Cardiac muscle cell (in vitro differentiated cells and primary cell): ENCODE measurements at regions not wholly inside any gene's neighbourhood (a gene's known extent, or its start where the extent isn't known, plus 50 kb on each side); places are given as distances from the start of the nearest gene placed in this dataset.

Source experiments
- DNase-seq, 2 donors: peaks; one replicate each; pipeline versions ENCODE4 v3.0.0 to v3.0.0-alpha.2; 2010 to 2017; ENCODE audit warnings: low read depth in 1 of 2, low spot score in 1 of 2
- H3K27ac ChIP-seq: fragments of 200-600 bp; sonication (generic); 2 replicates; pipeline ENCODE4 v1.5.1; 2016
- H3K27me3 ChIP-seq: fragments of 200-600 bp; sonication (generic); 2 replicates; pipeline ENCODE4 v1.6.0; 2016; ENCODE audit warnings: control low read depth
- H3K36me3 ChIP-seq: fragments of 200-600 bp; sonication (generic); 2 replicates; pipeline ENCODE4 v1.5.1; 2016; ENCODE audit warnings: control low read depth
- H3K4me1 ChIP-seq: fragments of 200-600 bp; sonication (generic); 2 replicates; pipeline ENCODE4 v1.8.1; 2017; ENCODE audit warnings: low read depth, mild to moderate bottlenecking, mixed run types
- H3K4me3 ChIP-seq: fragments of 200-600 bp; sonication (generic); 2 replicates; pipeline ENCODE4 v1.5.1; 2016; ENCODE audit warnings: mild to moderate bottlenecking
- H3K9me3 ChIP-seq: fragments of 200-600 bp; sonication (generic); 2 replicates; pipeline ENCODE4 v1.5.1; 2017; ENCODE audit warnings: low read depth, mild to moderate bottlenecking, control low read depth
- TF ChIP-seq, protein P1 (sequence below): IDR thresholded peaks from 2 replicates; pipeline ENCODE4 v1.5.1; 2012; ENCODE audit warnings: low read depth, mild to moderate bottlenecking, low read length

DNA sequence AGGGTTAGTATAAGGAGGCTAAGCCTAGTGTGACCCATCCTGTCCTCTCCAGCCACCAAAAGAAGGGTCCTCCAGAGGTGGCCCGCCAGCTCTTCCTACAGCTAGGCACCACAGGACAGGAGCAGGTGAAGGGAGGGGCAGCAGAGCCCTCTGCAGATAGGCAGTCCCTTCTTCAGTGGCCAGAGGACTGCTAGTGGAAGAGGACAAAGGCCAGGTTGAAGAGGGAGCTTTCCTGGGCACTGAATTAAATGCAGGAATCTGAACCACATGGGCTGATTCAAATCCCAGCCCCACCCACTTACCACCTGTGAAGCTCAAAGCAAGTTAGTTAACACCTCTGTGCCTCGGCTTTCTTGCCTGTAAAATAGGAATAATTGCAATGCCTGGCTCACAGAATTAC lies 409.5 kb downstream of the NXPE2 start:
- H3K9me3 ChIP-seq: no peaks in the 10 kb centered on the region
- H3K27me3 ChIP-seq: no peaks in the 10 kb centered on the region
- no peaks in the 10 kb centered on the region for H3K4me1 ChIP-seq
- H3K36me3 ChIP-seq: no peaks in the 10 kb centered on the region
- no peak overlapping the region for H3K4me3 ChIP-seq
- no peak for DNase-seq
- TF ChIP-seq, protein P1, sequence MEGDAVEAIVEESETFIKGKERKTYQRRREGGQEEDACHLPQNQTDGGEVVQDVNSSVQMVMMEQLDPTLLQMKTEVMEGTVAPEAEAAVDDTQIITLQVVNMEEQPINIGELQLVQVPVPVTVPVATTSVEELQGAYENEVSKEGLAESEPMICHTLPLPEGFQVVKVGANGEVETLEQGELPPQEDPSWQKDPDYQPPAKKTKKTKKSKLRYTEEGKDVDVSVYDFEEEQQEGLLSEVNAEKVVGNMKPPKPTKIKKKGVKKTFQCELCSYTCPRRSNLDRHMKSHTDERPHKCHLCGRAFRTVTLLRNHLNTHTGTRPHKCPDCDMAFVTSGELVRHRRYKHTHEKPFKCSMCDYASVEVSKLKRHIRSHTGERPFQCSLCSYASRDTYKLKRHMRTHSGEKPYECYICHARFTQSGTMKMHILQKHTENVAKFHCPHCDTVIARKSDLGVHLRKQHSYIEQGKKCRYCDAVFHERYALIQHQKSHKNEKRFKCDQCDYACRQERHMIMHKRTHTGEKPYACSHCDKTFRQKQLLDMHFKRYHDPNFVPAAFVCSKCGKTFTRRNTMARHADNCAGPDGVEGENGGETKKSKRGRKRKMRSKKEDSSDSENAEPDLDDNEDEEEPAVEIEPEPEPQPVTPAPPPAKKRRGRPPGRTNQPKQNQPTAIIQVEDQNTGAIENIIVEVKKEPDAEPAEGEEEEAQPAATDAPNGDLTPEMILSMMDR: no peak
- H3K27ac ChIP-seq: no peak overlapping the region

DNA sequence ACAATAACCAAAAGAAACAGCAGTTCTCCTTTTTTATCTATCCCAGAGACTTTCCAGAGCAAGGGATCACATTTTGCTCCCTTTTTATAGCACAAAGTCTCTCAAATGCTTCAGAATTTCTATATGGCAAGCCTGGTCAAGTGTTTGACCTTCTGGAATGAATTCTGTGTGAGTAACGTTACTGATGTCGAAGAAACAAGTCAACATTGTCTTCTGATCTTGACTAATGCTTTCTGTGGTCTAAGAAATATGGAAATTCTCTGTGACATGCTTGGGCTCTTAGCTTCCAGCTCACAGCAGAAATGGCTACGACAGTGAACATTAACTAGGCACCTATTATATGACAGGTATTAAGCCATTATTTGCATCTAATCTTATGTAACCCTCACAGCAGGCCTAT lies 411.7 kb downstream of the CADM1 start:
- TF ChIP-seq, protein P1: no peak
- H3K9me3 ChIP-seq: no peaks in the 10 kb centered on the region
- no peak for DNase-seq
- H3K4me3 ChIP-seq: no peak overlapping the region
- H3K27me3 ChIP-seq: no peaks in the 10 kb centered on the region
- no peak overlapping the region for H3K27ac ChIP-seq
- H3K4me1 ChIP-seq: no peaks in the 10 kb centered on the region
- no peaks in the 10 kb centered on the region for H3K36me3 ChIP-seq

DNA sequence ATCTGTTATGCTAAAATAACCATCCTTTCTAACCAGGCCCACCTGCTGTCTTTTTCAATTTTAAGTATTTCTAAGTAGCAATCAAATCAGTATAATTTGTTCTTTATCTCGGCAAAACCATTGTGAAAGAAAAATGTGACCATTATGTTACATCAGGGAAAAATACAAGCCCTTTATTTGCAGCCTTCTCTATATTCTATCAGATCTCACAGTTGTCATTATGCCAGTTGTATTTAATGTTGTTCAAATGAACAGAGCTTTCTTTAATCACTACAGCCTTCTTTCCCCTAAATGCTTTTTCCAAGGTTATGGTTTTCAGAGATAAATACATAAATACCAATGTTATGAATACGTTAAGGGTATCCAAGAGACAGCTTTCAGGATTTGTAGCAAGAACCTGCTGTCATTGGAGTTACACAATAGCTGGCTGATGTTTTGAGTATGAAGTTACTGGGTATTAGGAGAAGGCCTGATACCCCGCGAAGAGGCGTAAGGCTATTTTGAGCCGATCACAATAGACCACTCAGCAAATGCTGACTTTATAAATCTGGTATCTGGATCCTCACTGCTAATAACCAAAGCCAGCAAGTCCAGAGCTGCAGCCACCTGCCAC lies 406.3 kb downstream of the CADM1 start:
- DNase-seq: no peak
- no peak overlapping the region for H3K4me3 ChIP-seq
- no peak overlapping the region for H3K27ac ChIP-seq

DNA sequence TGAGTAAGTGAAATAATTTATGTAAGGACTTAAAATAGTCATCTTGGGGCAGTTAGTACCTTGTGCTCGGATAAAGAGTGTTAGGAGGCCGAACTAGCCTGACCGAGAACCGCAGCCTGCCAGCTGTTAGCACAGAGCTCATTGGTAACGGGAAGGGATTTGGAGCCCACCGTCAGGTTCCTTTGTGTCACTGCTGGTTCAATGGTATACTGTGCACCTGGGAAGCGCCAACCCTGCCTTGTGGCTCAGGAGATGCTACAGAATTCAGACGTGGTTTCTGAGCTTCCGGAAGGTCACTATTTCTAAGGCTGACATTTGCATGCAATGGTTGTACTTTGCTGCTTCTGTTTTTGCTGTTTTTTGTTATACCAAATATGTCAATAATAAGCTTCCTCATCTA lies 403.5 kb downstream of the CADM1 start:
- TF ChIP-seq, protein P1: no peak

More for the DNA sequence above, 406.3 kb downstream of the CADM1 start:
- Histone ChIP-seq H3K27me3 (no peaks in the 10 kb centered on the region), H3K4me1 (no peaks in the 10 kb centered on the region), H3K36me3 (no peaks in the 10 kb centered on the region), H3K9me3 (no peaks in the 10 kb centered on the region)
- TF ChIP-seq, protein P1: no peak

DNA sequence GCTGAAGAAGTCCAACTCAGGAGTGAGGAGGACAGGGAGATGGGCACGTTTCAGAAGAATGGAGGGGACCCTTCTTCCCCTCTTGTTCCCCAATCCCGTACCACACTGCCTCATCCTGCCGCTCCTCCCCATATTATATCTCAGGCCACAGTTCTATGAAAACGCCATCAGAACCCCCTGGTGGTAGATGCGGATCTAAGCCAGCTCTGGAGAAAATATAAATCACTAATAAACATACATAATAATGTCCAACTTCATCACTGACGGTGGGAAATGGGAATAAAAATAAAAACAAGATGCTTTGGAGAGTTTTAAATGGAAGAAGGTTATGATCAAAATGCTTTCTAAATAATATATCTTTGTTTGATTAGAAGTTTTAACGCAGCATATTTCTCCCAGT lies 400.3 kb downstream of the CADM1 start:
- Histone ChIP-seq H3K36me3 (no peaks in the 10 kb centered on the region), H3K4me1 (peaks cover 9% of the 10 kb centered on the region), H3K27ac (no peak overlapping the region), H3K9me3 (no peaks in the 10 kb centered on the region), H3K4me3 (no peak overlapping the region), H3K27me3 (no peaks in the 10 kb centered on the region)
- no peak for DNase-seq
- TF ChIP-seq, protein P1: no peak

More for the DNA sequence above, 403.5 kb downstream of the CADM1 start:
- no peak for DNase-seq
- H3K36me3 ChIP-seq: no peaks in the 10 kb centered on the region
- H3K27ac ChIP-seq: no peak overlapping the region
- no peaks in the 10 kb centered on the region for H3K9me3 ChIP-seq
- H3K27me3 ChIP-seq: no peaks in the 10 kb centered on the region
- no peak overlapping the region for H3K4me3 ChIP-seq
- H3K4me1 ChIP-seq: no peaks in the 10 kb centered on the region
